ENCODE measurements at regions not wholly inside any gene's neighbourhood (a gene's known extent, or its start where the extent isn't known, plus 50 kb on each side); places are given as distances from the start of the nearest gene placed in this dataset.

DNA sequence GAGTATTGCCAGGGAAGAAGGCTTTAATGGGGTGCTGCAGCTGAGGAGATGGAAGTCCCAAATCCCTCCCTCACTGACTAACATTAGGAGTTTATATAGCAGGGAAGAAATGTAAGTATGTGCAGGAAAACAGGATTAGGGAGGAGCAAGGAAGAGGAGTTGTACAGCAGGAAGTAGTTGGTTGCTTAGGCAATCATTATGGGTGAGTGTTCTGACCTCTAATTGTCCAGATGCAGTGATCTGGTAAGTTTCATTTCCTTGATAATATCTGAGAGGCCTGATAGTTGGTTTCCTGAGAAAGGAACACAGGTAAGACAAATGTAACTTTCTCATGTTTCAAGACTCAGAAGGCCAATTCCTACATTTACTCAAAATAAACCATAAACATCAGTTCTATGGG, 331.9 kb upstream of the GULP1 start:
- no peak overlapping the region for H3K4me3 ChIP-seq (ENCODE audit: low read depth, low read length)
- H3K27ac ChIP-seq (ENCODE audit: low read depth), result no peak overlapping the region
- DNase-seq (ENCODE audit: extremely low spot score), result no peak
- no peaks in the 10 kb centered on the region for H3K4me1 ChIP-seq (ENCODE audit: insufficient read depth)
- H3K36me3 ChIP-seq (ENCODE audit: insufficient read depth), result no peaks in the 10 kb centered on the region

DNA sequence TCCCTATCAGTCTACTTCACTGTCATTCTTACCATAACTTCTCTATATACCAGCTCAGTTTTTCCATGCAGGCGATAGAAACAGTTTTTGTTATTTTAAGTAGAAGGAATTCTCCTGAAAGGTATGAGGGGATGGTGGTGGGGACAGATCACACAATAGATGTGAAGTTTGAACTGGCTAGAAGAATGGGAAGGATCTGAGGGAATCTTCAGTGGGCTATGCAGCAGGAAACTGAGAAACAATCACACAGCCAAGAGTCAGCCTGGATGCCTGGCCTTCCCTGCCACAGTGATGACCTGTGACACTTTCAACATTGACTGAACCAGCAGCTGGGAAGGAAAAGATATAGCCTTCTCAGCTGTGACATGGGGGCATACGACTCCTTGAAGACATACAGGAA, 329.1 kb upstream of the GULP1 start:
- Histone ChIP-seq H3K27ac (ENCODE audit: low read depth) (no peak overlapping the region), H3K4me1 (ENCODE audit: insufficient read depth) (no peaks in the 10 kb centered on the region), H3K4me3 (ENCODE audit: low read depth, low read length) (no peak overlapping the region), H3K36me3 (ENCODE audit: insufficient read depth) (no peaks in the 10 kb centered on the region)
- 88% methylated on average over 2 of the region's 2 CpGs for WGBS
- no peak for DNase-seq (ENCODE audit: extremely low spot score)

DNA sequence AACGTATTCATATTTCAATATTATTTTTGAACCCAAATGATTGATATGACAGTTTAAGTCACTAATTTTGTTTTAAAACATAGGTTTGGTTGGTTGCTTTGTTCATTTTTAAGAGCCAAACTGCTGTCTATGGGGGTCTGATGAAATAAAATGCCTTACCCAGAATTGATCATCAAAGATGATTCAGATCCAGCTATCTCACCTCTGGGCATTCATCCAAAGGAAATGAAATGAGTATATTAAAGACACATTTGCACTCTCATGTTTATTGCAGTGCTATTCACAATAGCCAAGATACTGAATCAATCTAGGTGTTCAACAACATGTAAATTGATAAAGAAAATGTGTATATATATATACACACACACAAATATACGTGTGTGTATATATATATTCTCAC, 326.9 kb upstream of the GULP1 start:
- WGBS, result 93% methylated on average over 2 of the region's 2 CpGs
- no peak overlapping the region for H3K4me3 ChIP-seq (ENCODE audit: low read depth, low read length)
- H3K27ac ChIP-seq (ENCODE audit: low read depth), result no peak overlapping the region
- no peak for DNase-seq (ENCODE audit: extremely low spot score)
- H3K4me1 ChIP-seq (ENCODE audit: insufficient read depth), result no peaks in the 10 kb centered on the region
- no peaks in the 10 kb centered on the region for H3K36me3 ChIP-seq (ENCODE audit: insufficient read depth)

DNA sequence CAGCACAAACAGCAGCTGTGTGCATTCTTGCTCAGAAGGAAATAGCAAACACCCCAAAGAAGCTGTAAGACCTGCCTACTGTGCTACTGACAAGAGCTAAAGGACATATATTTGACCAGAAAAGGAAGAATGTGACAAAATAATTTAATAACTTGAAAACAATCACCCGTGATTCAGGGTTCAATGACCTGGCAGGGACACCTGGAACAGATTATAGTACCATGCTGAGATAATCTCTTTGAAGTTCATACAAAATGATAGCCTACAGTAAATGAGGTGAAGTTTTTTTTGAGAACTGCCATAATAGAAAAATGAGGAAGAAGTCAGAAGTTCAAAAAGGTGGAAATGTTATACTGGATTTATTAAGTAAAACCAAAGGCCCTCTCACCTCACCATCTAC, 324.8 kb upstream of the GULP1 start:
- 46% methylated on average over 1 of the region's 1 CpG for WGBS
- H3K36me3 ChIP-seq (ENCODE audit: insufficient read depth), result no peaks in the 10 kb centered on the region
- no peak for DNase-seq (ENCODE audit: extremely low spot score)
- H3K4me3 ChIP-seq (ENCODE audit: low read depth, low read length), result no peak overlapping the region
- no peak overlapping the region for H3K27ac ChIP-seq (ENCODE audit: low read depth)
- H3K4me1 ChIP-seq (ENCODE audit: insufficient read depth), result no peaks in the 10 kb centered on the region

DNA sequence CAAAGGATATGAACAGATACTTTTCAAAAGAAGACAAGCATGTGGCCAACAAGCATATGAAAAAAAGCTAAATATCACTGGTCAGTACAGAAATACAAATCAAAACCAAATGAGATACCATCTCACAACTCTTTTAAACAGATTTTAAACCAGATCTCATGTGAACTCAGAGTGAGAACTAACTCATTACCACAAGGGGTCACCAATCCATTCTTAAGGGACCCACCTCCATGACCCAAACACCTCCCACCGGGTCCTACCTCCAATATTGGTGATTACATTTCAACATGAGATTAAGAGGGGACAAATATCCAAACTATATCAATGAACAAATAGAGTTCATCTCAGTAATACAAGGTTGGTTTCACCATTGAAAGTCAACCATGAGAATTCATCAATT, 319.8 kb upstream of the GULP1 start:
- no peak overlapping the region for H3K4me3 ChIP-seq (ENCODE audit: low read depth, low read length)
- DNase-seq (ENCODE audit: extremely low spot score), result no peak
- H3K36me3 ChIP-seq (ENCODE audit: insufficient read depth), result no peaks in the 10 kb centered on the region
- H3K27ac ChIP-seq (ENCODE audit: low read depth), result no peak overlapping the region
- no peaks in the 10 kb centered on the region for H3K4me1 ChIP-seq (ENCODE audit: insufficient read depth)
- 51% methylated on average over 1 of the region's 1 CpG for WGBS

DNA sequence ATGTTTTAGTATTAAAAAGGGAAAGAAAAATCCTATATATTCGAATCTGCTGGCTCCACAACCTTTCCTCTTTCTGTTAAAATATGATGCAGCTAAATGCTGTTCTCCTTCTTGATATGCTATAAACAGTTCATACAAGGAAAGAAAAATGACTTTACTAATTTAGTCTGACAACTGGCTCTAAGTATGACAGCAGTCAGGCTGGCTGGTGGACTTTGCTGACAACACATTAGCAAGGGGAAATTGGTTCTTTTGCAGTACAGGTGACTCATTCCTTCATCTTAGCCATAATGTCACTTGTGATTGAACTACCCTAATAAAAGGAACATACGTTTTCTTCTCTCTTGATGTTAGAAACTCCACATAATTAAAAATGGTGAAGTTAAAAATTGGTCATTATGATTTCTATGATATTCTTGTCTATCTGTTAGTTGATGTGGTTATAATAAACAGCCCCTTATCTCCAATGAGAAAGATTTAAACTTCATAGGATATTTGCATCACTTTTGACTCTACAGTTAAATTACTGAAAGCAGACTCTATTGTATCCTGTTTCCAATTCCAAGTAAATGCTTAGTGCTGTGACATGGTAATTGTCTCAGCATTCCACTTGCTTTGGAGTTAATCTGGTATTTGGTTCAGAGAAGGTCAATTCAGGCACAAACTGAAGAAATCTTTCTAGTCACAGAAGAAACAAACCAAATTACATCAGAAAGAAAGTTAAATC, 315.3 kb upstream of the GULP1 start:
- no peaks in the 10 kb centered on the region for H3K4me1 ChIP-seq (ENCODE audit: insufficient read depth)
- no peak overlapping the region for H3K27ac ChIP-seq (ENCODE audit: low read depth)
- DNase-seq (ENCODE audit: extremely low spot score), result no peak
- no peaks in the 10 kb centered on the region for H3K36me3 ChIP-seq (ENCODE audit: insufficient read depth)
- no peak overlapping the region for H3K4me3 ChIP-seq (ENCODE audit: low read depth, low read length)
- WGBS, result 79% methylated on average over 2 of the region's 2 CpGs

DNA sequence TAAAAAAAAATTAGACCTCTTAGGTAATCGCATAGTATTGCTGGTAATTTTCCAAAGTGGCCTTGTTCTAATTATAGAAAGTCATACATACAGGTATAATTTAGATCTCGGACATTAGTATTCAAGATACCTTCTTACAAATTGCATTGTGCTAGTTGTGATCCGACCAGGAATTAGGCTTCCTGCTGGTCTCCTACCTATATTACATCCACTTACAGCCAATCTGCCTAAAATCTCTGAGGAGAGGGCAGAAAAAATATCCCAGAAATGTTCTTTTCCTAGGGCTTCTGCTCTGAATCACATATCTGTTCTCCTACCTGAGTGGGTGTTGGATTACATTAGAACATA, 314.7 kb upstream of the GULP1 start:
- no peaks in the 10 kb centered on the region for H3K36me3 ChIP-seq (ENCODE audit: insufficient read depth)
- H3K4me1 ChIP-seq (ENCODE audit: insufficient read depth), result no peaks in the 10 kb centered on the region
- WGBS, result 86% methylated on average over 3 of the region's 3 CpGs
- no peak overlapping the region for H3K4me3 ChIP-seq (ENCODE audit: low read depth, low read length)
- no peak for DNase-seq (ENCODE audit: extremely low spot score)
- no peak overlapping the region for H3K27ac ChIP-seq (ENCODE audit: low read depth)

DNA sequence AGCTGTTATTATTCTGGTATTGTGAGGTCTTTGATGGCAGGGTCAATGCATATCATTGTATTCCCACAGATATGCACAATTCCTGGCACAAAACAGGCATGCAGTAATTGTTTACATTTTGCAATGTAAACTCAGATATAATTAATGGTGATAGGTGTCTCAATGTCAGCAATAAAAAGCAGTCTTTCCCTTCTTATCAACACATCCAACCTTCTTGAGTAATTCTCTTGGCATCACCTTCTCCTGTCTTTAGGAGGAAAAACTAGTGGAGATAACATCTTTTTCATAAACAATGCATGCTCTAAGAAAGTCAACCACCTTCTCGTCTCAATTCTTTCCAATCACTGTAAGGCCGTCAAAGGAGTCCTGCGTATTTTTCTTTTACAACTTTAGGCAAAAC, 313.3 kb upstream of the GULP1 start:
- H3K4me3 ChIP-seq (ENCODE audit: low read depth, low read length), result no peak overlapping the region
- no peaks in the 10 kb centered on the region for H3K4me1 ChIP-seq (ENCODE audit: insufficient read depth)
- no peak for DNase-seq (ENCODE audit: extremely low spot score)
- no peaks in the 10 kb centered on the region for H3K36me3 ChIP-seq (ENCODE audit: insufficient read depth)
- no peak overlapping the region for H3K27ac ChIP-seq (ENCODE audit: low read depth)
- 81% methylated on average over 3 of the region's 3 CpGs for WGBS

DNA sequence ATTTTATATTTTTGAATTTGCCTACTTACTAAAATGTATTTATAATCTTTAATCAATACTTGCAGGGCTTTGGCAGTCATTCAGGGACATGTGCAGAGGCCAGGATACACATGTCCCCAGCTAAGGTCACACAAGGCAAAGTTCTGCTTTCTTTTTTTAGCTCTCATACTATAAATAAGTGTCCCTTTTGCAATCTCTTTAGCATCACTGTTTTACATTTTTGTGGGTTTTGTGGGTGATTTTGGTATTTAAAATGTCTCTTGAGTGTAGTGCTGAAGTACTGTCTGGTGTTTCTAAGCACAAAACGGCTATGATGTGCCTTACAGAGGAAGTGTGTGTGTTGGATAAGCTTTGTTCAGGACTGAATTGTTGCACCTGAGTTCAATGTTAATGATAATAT, 309.0 kb upstream of the GULP1 start:
- Histone ChIP-seq H3K36me3 (ENCODE audit: insufficient read depth) (no peaks in the 10 kb centered on the region), H3K27ac (ENCODE audit: low read depth) (no peak overlapping the region), H3K4me1 (ENCODE audit: insufficient read depth) (no peaks in the 10 kb centered on the region), H3K4me3 (ENCODE audit: low read depth, low read length) (no peak overlapping the region)
- DNase-seq (ENCODE audit: extremely low spot score), result no peak
- WGBS, result 47% methylated on average over 1 of the region's 1 CpG

DNA sequence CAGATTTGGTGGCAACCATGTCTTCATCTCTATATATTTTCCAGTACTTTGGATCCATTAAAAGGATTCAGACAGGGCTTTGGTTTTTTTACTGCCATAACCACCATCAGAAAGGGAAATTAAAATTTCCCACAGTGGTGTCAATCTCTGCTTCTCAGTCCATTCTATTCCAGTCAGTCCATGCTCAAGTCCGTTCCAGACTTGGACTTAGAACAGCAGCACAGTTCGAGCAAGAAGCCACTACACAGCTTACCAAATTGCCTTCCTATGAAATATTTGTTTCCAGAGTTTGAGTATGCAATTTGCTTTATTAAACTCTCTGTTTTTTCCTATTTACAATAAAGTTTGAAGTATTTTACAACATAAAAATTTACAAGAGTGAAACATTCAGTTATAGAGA, 306.5 kb upstream of the GULP1 start:
- no peak for DNase-seq (ENCODE audit: extremely low spot score)
- Histone ChIP-seq H3K4me1 (ENCODE audit: insufficient read depth) (no peaks in the 10 kb centered on the region), H3K4me3 (ENCODE audit: low read depth, low read length) (no peak overlapping the region), H3K36me3 (ENCODE audit: insufficient read depth) (no peaks in the 10 kb centered on the region), H3K27ac (ENCODE audit: low read depth) (no peak overlapping the region)
- WGBS, result 86% methylated on average over 2 of the region's 2 CpGs

DNA sequence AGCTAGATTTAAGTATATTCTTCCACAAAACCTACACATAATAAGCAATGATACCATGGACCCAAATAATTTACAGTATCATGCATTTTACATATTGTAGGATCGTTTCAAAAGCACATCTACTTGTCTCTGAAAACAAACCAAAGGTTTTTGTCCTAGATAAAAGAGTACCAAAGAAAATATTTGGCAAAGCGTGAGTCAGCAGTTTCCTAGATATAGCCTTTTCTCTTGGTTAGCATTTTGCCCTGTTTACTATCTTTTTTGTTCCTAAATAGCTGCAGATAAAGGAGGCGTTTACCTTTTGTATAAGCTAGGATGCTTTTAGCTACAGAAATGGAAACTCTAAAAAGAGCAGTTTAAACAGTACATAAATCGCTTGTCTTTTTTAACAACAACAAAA, 305.8 kb upstream of the GULP1 start:
- Histone ChIP-seq H3K4me1 (ENCODE audit: insufficient read depth) (no peaks in the 10 kb centered on the region), H3K36me3 (ENCODE audit: insufficient read depth) (no peaks in the 10 kb centered on the region)
- 59% methylated on average over 4 of the region's 4 CpGs for WGBS

DNA sequence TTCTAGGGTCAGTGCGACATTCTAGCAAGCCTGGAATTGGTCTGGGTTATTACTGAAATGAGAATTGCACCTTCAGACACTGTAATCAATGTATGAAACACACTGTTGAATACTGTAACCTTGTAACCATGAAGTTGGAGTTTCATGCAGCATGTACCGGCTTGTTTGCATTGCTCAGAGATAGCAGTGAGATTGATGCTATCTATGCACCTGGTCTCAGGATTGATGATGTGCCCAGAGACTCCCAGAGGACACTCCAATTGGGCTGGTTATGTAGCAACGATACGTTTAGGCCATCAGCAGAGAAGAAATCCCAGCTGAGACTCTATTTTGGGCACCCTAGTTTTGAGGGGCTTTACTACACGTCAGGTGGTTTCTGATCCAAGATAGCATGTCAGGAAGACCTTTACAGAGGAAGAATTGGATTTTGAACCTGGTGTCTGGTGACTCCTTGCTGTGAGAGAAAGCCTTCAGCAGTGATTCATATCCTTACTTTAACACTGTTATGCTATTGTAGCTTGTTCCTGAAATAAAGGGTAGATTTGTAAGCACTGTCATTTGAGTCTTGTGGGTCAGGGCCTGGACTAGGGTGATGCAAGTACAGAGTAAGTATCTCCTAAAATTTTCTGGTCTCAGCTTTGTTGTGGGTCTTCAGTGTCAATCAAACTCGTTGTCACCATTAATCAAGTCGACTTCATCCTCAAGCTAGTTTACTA, 305.1 kb upstream of the GULP1 start:
- WGBS, result 78% methylated on average over 7 of the region's 7 CpGs
- no peaks in the 10 kb centered on the region for H3K36me3 ChIP-seq (ENCODE audit: insufficient read depth)
- H3K4me3 ChIP-seq (ENCODE audit: low read depth, low read length), result no peak overlapping the region
- no peak overlapping the region for H3K27ac ChIP-seq (ENCODE audit: low read depth)
- H3K4me1 ChIP-seq (ENCODE audit: insufficient read depth), result no peaks in the 10 kb centered on the region
- DNase-seq (ENCODE audit: extremely low spot score), result no peak

More for the DNA sequence above, 305.8 kb upstream of the GULP1 start:
- Histone ChIP-seq H3K27ac (ENCODE audit: low read depth) (no peak overlapping the region), H3K4me3 (ENCODE audit: low read depth, low read length) (no peak overlapping the region)
- DNase-seq (ENCODE audit: extremely low spot score), result no peak

DNA sequence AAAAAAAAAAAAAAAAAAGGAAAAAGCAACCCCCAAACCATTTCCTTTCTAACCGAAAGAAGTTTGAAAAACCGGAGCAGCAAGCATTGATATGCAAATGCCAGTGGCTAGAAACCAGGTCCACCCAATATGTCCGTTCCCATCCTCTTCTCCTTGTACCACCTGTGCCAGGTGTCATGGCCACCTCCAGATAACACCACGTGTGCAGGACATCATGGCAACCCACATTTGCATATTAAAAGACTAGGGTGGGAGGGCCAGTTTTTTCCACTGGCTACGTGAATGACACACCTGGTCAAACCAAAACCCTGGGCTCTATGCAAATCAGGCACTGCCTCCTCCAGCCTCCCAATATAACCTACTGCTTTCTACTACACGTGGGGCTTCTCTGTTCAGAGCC, 303.3 kb upstream of the GULP1 start:
- 80% methylated on average over 6 of the region's 6 CpGs for WGBS
- Histone ChIP-seq H3K4me3 (ENCODE audit: low read depth, low read length) (no peak overlapping the region), H3K36me3 (ENCODE audit: insufficient read depth) (no peaks in the 10 kb centered on the region), H3K27ac (ENCODE audit: low read depth) (no peak overlapping the region), H3K4me1 (ENCODE audit: insufficient read depth) (no peaks in the 10 kb centered on the region)
- DNase-seq (ENCODE audit: extremely low spot score), result no peak

DNA sequence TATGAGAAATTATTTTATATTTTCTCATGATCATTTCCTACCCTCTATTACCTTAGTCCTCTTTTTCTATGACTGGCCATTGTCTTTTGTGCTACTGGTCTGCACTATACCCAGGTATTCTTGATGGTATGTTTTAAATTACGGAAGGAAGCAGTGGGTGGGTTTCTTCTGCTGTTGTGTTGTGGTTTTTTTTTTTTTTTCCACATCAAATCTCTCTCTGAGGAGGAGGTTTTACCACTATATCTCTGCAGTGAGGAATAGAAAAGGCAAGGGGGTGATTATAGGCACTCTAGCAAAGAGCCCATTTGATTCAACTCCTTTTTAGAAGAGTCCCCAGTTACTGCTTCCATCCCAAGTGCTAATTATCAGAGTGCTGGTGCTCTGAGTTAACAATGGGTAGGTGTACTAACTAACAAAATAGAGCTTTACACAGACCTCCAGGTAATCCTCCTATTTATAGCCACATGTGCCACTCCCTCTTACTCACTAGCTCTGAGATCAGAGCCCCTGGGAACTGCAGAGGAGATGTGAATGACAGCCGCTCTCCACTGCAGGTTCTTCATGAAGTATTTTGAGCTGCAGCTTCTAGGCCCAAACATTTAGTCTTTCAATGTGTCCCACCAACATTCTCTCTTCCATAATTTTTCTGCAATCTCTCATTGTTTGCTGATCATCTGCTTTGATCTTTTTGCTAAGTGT, 301.6 kb upstream of the GULP1 start:
- no peak overlapping the region for H3K27ac ChIP-seq (ENCODE audit: low read depth)
- no peak for DNase-seq (ENCODE audit: extremely low spot score)
- no peaks in the 10 kb centered on the region for H3K4me1 ChIP-seq (ENCODE audit: insufficient read depth)
- H3K4me3 ChIP-seq (ENCODE audit: low read depth, low read length), result no peak overlapping the region
- no peaks in the 10 kb centered on the region for H3K36me3 ChIP-seq (ENCODE audit: insufficient read depth)
- WGBS, result 90% methylated on average over 2 of the region's 2 CpGs

All from urinary bladder (tissue), 3 donors.